Esophagus squamous epithelium (tissue), 4 donors: ENCODE measurements at regions not wholly inside any gene's neighbourhood (a gene's known extent, or its start where the extent isn't known, plus 50 kb on each side); places are given as distances from the start of the nearest gene placed in this dataset.

ENCODE experiments used
- CTCF ChIP-seq, 6 experiments: fragments of 450-650 bp in 4 of 6; fragments of 200-600 bp in 2 of 6; sonication (generic) in 2 of 6; IDR thresholded peaks; one replicate each; pipeline ENCODE4 v1.5.1; 2016 to 2019; ENCODE audit warnings: antibody characterized with exemption in 6 of 6, mild to moderate bottlenecking in 4 of 6, moderate library complexity in 4 of 6
- POLR2A ChIP-seq, 4 donors: fragments of 450-650 bp; IDR thresholded peaks; one replicate each; pipeline ENCODE4 v1.6.1; 2017; ENCODE audit warnings: antibody characterized with exemption in 4 of 4, mild to moderate bottlenecking in 4 of 4, moderate library complexity in 3 of 4

GRCh38 chr4:174425669-174426068 is 96.6 kb downstream of the HPGD start:
- TF ChIP-seq CTCF (IDR thresholded peaks at IDR 0.05) (no peak), POLR2A (IDR thresholded peaks at IDR 0.05) (no peak)
